HG03354 (cell line): ENCODE measurements at regions not wholly inside any gene's neighbourhood (a gene's known extent, or its start where the extent isn't known, plus 50 kb on each side); places are given as distances from the start of the nearest gene placed in this dataset.

Experiments used
- ATAC-seq: cut with Tn5 transposase; IDR thresholded peaks from one replicate; pipeline ENCODE4 v1.9.1; 2021; ENCODE audit warnings: mild to moderate bottlenecking; ENCODE audit not compliant: unreplicated experiment, poor library complexity, severe bottlenecking

DNA sequence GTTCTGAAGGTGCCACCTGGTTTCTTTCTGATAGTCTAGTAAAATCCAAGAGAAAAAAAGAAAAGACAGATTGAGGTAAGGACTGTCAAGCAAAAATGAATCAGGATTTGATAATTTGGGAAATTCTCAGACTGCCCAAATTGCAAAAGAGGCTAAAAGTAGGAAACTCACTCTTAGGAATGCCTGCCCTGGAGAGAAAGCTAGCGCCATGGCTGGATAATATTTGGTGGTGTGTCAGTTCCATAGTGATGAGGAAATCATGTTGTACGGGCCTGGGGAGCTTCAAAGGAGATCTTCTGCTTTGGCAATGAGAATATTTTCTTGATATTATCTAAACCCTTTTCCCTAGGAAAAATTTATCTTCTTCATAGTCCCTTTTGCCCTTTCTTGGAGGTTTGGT is 1008.1 kb upstream of the SLC10A2 start:
- ATAC-seq: no peak

- ATAC-seq: no peak
Observed at GRCh38 chr13:104071806-104072205, 1005.6 kb upstream of the SLC10A2 start.

- no peak for ATAC-seq
Observed at GRCh38 chr13:104065328-104065727, 999.1 kb upstream of the SLC10A2 start.

DNA sequence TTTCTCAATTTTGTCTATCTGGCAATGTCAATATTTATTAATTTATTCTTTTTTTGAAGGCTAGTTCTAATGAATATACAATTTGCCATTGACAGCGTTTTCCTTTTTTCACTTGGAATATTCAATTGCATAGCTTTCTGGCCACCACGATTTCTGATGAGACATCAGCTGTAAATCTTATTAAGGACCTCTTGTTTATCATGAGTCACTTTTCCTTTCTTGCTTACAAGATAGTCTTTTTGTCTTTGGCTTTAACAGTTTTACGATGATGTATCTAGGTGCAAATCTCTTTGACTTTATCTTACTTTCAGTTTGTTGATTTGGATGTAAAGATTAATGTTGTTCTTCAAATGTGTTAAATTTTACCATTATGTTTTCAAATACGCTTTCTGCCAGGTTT is 991.6 kb upstream of the SLC10A2 start:
- ATAC-seq: no peak

GRCh38 chr13:104045907-104046306 is 979.7 kb upstream of the SLC10A2 start:
- no peak for ATAC-seq

DNA sequence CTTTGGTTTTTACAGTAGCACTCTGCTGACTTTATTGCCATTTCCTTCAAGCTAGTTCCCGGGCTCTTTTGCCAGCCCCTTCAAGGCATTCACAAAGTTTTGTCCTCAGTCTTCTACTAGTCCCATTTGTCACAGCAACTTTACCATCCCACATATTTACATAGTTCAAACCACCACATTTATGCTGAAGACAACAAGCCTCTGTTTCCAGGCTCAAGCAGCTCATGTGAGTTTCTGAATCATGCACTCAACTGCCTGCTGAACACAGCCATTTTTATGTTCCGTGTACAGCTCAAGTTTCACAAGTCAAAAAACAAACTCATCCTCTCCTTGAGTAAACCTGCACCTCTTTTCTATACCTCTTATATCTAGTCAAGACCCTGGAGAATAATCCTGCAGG is 977.0 kb upstream of the SLC10A2 start:
- no peak for ATAC-seq

- ATAC-seq: no peak
Observed at GRCh38 chr13:104034891-104035290, 968.7 kb upstream of the SLC10A2 start.

- no peak for ATAC-seq
Observed at GRCh38 chr13:104025303-104025702, 959.1 kb upstream of the SLC10A2 start.

GRCh38 chr13:104024416-104025170 is 958.4 kb upstream of the SLC10A2 start:
- no peak for ATAC-seq

DNA sequence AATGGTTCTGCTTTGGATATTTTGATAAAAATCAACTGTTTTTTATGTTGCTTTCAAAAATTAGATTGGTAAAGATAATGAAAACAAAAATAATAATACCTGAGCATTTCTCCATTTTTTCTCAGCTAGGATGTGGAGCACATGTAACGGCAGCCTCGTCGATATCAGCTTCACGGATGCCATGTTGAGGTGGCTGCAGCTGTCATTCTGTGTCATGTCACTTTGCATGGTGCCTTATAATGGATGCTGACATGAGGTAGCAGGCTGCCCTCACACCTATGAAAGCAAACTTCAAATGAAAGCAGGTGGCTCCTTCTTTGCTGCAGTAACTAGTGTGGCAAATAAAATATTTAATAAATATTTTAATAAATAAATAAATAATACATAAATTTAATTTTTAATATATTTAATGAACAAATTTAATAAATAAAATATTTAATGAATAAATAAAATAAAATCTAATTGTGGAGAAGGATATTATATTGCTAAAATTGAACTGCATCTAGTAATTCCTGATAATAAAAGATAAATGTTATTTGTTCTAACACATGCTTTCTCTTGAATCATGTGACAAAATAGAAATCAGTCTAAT is 955.7 kb upstream of the SLC10A2 start:
- no peak for ATAC-seq

GRCh38 chr13:104017317-104017716 is 951.1 kb upstream of the SLC10A2 start:
- ATAC-seq: no peak

- no peak for ATAC-seq
Observed at GRCh38 chr13:104015646-104016396, 949.6 kb upstream of the SLC10A2 start.

GRCh38 chr13:104014803-104015645 is 948.8 kb upstream of the SLC10A2 start:
- no peak for ATAC-seq

DNA sequence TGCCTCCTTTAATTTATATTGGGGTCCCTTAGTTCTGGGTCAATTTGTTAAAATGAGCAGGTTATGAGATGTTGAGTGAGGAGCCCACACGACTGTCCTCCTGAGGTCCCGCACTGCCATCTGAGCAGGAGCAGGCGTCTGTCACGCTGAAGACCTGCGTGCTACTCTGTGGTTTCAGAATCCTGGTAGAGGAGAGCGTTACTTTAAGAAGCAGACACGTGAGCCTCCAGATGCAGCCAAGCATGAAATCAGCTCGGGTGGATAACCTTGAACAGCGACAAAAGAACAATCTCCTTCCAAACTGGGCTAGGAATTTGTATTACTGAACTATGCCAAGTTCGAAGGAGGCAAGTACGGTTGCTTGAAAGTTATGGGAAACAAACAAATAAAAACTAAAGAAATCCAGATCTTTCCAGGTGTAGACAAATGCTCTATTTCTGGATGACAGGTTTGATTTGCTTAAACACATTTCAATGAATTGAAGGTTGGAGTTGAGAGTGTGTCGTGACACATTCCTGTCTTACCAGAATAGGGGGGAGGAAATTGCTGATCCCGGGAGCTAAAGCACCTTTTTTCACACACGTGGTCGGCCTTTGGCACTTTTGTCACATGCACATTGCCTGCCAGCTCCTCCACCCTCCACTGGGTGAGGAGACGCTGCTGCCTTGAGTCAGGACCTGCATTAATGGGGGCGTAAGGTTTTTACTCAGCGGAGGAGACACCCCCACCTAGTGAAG is 945.5 kb upstream of the SLC10A2 start:
- ATAC-seq: no peak

- ATAC-seq: no peak
Observed at GRCh38 chr13:104008541-104009435, 942.6 kb upstream of the SLC10A2 start.

- no peak for ATAC-seq
Observed at GRCh38 chr13:104008075-104008474, 941.9 kb upstream of the SLC10A2 start.

DNA sequence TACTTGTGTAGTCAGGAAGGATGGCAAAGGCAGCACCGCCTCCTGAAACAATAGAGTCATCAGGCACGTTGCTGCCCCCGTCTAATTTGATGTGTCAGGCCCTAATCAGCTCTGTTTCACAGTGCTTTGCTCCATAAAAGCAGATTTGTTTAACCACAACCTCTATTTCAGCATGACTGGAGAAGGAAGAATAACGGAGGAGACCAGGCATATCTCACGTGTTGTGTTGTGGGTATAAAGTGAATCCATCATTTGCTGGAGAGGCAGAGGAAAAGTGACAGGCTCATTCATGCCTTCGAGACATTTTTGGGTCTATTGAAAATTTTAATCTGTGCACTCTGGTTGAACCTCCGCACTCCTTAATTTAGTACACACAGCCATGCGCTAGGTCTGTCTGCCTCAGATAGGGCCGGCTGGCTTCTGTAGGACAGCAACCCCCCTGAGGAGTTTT is 940.4 kb upstream of the SLC10A2 start:
- no peak for ATAC-seq

GRCh38 chr13:104004572-104004971 is 938.4 kb upstream of the SLC10A2 start:
- ATAC-seq: no peak
